GM06990 (cell line): ENCODE measurements at regions not wholly inside any gene's neighbourhood (a gene's known extent, or its start where the extent isn't known, plus 50 kb on each side); places are given as distances from the start of the nearest gene placed in this dataset.
"Not testable (repeated sequence)": the region's sequence is repeated elsewhere in the genome, so short reads cannot be mapped to it uniquely, and the experiment has no call there.

ENCODE experiments used
- DNase-seq: peaks from one replicate; pipeline ENCODE4 v3.0.0-alpha.2; 2011; ENCODE audit not compliant: insufficient read length; ENCODE audit errors: extremely low read depth
- H3K27me3 ChIP-seq: replicated peaks from 2 replicates; pipeline ENCODE4 v1.6.0; 2011; ENCODE audit warnings: low read length; ENCODE audit not compliant: control insufficient read depth, insufficient read depth
- H3K36me3 ChIP-seq: 2 replicates; pipeline ENCODE4 v1.5.1; 2011; ENCODE audit warnings: low read length; ENCODE audit not compliant: control insufficient read depth, insufficient read depth
- H3K4me3 ChIP-seq: replicated peaks from 2 replicates; pipeline ENCODE4 v1.5.1; 2011; ENCODE audit warnings: low read depth, mild to moderate bottlenecking, control low read depth, low read length
- TF ChIP-seq, protein P1 (sequence below): IDR thresholded peaks from 2 replicates; pipeline ENCODE4 v1.5.1; 2011; ENCODE audit warnings: low read length, control low read depth, mild to moderate bottlenecking, inconsistent platforms; ENCODE audit not compliant: insufficient read depth, poor library complexity, severe bottlenecking

DNA sequence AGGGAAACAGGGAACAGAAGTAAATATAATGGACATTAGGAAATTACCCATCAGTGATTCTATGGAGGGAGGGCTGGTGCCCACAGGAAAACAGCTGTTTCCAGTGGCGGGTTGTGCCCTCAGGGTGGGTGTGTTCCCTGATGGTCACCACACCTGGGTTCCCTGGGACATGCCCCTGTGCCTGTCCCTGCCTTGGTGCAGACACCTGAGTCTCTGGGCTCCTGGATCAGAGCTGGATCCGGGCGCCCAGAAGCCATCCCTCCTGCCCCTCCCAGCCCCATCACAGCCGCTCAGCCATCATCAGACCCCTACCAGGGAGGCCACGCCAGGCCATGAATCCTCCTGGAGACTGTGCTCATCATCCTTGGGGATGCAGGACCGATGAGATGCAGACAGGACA, 307.2 kb upstream of the SFSWAP start:
- Histone ChIP-seq H3K4me3 (no peak overlapping the region), H3K27me3 (peaks cover 2% of the 10 kb centered on the region; the same call in 1 of the 2 replicates), H3K36me3 (no peaks in the 10 kb centered on the region)
- DNase-seq: no peak
- TF ChIP-seq, protein P1, sequence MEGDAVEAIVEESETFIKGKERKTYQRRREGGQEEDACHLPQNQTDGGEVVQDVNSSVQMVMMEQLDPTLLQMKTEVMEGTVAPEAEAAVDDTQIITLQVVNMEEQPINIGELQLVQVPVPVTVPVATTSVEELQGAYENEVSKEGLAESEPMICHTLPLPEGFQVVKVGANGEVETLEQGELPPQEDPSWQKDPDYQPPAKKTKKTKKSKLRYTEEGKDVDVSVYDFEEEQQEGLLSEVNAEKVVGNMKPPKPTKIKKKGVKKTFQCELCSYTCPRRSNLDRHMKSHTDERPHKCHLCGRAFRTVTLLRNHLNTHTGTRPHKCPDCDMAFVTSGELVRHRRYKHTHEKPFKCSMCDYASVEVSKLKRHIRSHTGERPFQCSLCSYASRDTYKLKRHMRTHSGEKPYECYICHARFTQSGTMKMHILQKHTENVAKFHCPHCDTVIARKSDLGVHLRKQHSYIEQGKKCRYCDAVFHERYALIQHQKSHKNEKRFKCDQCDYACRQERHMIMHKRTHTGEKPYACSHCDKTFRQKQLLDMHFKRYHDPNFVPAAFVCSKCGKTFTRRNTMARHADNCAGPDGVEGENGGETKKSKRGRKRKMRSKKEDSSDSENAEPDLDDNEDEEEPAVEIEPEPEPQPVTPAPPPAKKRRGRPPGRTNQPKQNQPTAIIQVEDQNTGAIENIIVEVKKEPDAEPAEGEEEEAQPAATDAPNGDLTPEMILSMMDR: no peak

GRCh38 chr12:131404705-131405104, 306.2 kb upstream of the SFSWAP start:
- Histone ChIP-seq H3K4me3 (no peak overlapping the region), H3K27me3 (peaks cover 2% of the 10 kb centered on the region; the same call in 1 of the 2 replicates), H3K36me3 (no peaks in the 10 kb centered on the region)
- no peak for DNase-seq
- TF ChIP-seq, protein P1: no peak

DNA sequence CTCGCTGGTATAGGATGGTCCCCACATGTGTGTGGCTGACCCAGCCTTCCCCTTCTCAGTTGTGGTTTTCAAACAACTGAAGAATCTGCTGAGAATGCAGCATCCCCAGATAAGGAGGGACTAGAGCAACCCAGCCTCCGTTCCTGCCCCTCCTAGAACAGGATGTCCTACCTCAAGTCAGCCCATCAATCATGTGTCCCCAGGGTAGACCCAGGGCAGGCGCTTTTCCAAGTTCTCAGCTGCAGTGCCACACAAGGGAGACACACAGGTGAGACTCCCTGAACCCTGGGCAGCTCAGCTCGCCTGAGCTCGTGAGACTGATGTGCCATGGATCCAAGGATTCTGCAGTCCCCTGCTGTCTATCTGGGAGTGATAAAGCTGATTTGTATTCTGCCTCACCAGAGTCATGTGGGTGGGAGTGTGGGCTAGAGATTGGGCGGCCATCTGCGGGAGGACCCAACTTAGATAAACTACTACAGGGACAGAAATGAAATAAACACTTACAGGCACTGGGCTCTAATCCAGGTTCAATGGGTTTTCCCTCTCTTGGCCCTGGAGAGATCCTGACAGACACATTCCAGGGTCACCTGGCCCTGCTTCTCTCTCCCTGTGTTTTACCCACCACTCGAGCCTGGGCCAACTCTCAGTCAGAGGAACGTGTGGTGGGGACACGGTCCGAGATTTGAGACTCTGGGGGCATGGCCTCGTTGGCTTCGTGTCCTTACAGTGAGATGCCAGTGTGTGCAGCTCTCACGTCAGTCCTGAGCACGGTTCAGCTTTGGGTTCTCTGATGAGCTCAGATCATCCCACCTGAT, 303.5 kb upstream of the SFSWAP start:
- H3K4me3 ChIP-seq: no peak overlapping the region
- TF ChIP-seq, protein P1: no peak
- no peaks in the 10 kb centered on the region for H3K36me3 ChIP-seq
- H3K27me3 ChIP-seq: peaks cover 2% of the 10 kb centered on the region; the same call in 1 of the 2 replicates
- DNase-seq: no peak

DNA sequence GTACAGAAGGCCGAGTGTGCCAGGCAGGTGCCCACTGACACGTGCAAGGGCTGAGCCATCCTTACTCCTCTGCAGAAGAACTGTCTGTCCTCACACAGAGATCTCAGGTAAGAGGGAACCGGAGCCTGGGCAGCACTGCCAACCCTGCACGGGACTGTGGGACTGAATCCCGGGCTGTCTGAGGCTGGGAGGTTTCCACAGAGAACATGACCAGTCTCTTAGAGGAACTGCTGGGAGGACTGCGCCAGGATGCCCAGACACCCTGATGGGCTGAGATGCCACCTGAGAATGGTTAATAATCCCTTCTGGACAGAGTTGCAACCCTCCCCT, 302.9 kb upstream of the SFSWAP start:
- Histone ChIP-seq H3K4me3 (no peak overlapping the region), H3K27me3 (peaks cover 2% of the 10 kb centered on the region; the same call in 1 of the 2 replicates), H3K36me3 (no peaks in the 10 kb centered on the region)
- TF ChIP-seq, protein P1: no peak
- no peak for DNase-seq

- no peak for DNase-seq
- H3K27me3 ChIP-seq: peaks cover 2% of the 10 kb centered on the region; the same call in 1 of the 2 replicates
- no peak overlapping the region for H3K4me3 ChIP-seq
- TF ChIP-seq, protein P1: no peak
- H3K36me3 ChIP-seq: no peaks in the 10 kb centered on the region
Measured at GRCh38 chr12:131408484-131408883, 302.4 kb upstream of the SFSWAP start.

GRCh38 chr12:131409211-131409610, 301.7 kb upstream of the SFSWAP start:
- Histone ChIP-seq H3K27me3 (peaks cover 2% of the 10 kb centered on the region; the same call in 1 of the 2 replicates), H3K4me3 (no peak overlapping the region), H3K36me3 (no peaks in the 10 kb centered on the region)
- TF ChIP-seq, protein P1: no peak
- DNase-seq: no peak

GRCh38 chr12:131411827-131412226, 299.1 kb upstream of the SFSWAP start:
- H3K27me3 ChIP-seq, DNase-seq, H3K4me3 ChIP-seq, H3K36me3 ChIP-seq: not testable (repeated sequence)
